GM21786 (cell line): ENCODE measurements at regions not wholly inside any gene's neighbourhood (a gene's known extent, or its start where the extent isn't known, plus 50 kb on each side); places are given as distances from the start of the nearest gene placed in this dataset.
"Not testable (repeated sequence)": the region's sequence is repeated elsewhere in the genome, so short reads cannot be mapped to it uniquely, and the experiment has no call there.

Source experiments
- ATAC-seq: cut with Tn5 transposase; IDR thresholded peaks from one replicate; pipeline ENCODE4 v1.9.1; 2021; ENCODE audit not compliant: unreplicated experiment

DNA sequence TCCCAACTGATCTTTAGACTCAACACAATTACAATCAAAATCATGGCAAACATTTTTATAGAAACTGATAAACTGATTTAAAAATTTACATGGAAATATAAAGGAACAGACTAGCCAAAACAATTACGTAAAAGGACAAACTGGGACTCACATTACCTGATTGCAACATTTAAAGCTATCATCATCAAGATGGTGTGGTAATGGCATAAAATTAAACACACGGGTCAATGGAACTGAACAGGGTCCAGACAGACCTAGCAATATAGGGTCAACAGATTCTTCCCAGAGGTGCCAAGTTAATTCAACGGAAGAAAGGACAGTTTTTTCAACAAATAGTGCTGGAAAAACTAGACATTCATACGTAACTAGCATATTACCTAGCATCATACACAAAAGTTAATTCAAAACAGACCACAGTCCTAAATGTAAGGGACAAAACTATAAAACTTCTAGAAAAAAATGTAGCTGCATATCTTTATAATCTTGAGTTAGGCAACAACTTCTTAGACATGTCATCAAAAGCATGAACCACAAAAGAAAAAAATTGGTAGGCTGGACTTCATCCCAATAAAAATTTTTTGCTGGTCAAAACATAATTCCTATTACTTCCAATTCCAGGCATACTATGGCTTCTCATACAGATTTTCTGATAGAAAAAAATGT is 147.4 kb upstream of the BEND6 start:
- ATAC-seq: no peak

GRCh38 chr6:56806368-56806767 is 148.5 kb upstream of the BEND6 start:
- no peak for ATAC-seq

- ATAC-seq: no peak
These were observed 149.9 kb upstream of the BEND6 start for GRCh38 chr6:56804996-56805395.

- ATAC-seq: no peak
These were observed 151.3 kb upstream of the BEND6 start for GRCh38 chr6:56803594-56803993.

DNA sequence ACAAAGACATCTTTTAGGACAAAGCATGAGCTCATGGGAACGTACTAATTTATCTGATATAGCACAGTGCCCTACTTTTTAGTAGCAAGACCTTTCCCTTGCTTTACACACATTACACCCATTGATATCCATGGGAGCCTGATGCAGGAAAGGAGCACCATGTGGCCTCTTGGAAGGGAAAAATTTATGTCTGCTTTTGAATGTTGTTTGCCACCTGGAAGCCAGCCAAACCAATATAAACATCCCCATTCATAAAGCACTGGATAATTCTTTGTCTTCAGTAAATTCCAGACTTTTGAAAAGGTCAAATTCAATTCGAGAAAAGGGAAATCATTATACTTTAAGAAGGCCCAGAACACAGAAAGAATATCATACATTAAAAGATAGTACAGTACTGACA is 152.3 kb upstream of the BEND6 start:
- no peak for ATAC-seq

GRCh38 chr6:56799989-56800388 is 154.9 kb upstream of the BEND6 start:
- ATAC-seq: no peak

- no peak for ATAC-seq
These were observed 155.5 kb upstream of the DST start for GRCh38 chr6:56798163-56798562.

DNA sequence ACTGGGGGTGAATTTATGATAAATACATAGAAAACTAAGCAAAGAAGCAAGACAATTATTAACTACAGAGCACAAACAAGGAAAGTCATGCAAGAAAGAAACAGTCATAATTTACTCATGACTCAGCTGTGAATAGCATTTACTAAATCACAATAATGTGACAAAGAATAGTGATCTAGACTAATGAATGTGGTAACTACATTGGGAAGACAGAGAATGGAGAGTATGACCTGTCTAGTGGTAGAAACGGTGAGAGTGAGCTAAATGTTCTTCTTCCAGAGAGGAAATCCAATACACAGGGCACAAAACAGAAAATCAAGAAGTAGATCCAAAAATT is 153.5 kb upstream of the DST start:
- peak; percentile 29 for ATAC-seq

DNA sequence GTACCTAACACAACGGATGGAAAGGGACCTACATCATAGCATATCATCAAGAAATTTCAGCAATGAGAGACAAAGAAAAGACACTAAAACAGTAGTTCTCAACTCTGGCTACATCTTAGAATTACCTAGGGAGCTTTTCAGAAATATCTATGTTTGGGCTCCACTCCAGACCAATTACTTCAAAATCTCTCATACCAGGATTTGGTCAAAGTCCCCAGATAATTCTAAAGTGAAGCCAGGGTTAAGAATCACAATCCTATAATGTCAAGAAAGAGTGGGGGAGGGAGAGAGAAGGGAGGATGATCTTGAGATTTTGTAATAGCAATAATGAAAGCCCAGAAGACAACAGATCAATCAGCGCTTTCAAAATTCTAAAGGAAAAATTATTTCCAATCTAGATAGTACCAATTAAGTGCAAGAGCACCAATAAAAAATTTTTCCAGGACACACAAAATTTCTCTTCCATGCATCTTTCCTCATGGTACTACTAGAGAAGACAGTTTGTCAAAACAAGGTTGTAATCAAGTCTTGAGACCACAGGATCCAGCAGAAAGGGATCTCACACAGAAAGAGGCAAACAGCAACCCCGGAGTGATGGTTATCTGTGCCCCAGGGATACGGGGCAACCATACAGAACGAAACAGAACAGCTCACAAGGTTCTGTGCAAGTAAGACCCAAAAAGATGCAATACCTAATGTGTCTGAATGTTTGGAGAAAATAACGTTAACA is 152.9 kb upstream of the DST start:
- no peak for ATAC-seq

GRCh38 chr6:56794421-56794820 is 151.7 kb upstream of the DST start:
- no peak for ATAC-seq

DNA sequence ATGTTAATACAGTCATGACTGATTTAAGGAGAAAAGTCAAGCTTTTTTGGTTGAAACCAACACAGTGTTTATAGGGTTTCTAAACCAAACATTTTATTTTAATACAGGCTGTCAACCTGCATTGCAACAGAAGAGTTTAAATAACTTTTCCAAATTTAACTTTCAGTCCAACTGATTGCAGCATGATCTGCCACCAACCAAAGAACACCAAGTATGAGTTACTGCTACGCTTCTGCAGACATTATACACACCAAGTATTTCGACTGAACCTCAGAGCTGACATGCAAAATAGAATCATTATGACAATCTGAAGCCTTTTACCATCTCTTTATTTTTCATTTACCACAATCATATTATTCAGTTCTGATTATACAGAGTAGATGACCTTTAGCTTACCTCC is 151.2 kb upstream of the DST start:
- no peak for ATAC-seq

- ATAC-seq: peak; percentile 56
These were observed 147.7 kb upstream of the DST start for GRCh38 chr6:56790414-56790813.

GRCh38 chr6:56789879-56790278 is 147.2 kb upstream of the DST start:
- no peak for ATAC-seq

GRCh38 chr6:56789342-56789741 is 146.7 kb upstream of the DST start:
- ATAC-seq: no peak

DNA sequence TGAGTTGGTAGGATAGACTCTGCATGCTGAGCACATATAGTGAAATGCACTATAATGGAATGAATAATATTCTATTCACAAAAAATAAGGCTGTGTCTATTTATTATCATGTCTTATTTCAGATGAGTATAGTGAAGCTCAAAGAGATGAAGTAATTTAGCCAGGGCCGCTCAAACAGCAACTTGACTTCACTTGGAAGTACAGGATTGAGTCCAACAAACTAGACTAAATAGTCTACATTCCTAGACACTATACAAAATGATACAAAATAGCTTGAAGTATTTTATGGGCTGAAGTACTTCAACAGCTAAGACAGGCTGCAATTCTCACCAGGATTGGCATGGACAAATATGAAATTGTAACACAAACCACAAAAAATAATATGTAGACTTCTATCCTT is 144.5 kb upstream of the DST start:
- ATAC-seq: no peak

DNA sequence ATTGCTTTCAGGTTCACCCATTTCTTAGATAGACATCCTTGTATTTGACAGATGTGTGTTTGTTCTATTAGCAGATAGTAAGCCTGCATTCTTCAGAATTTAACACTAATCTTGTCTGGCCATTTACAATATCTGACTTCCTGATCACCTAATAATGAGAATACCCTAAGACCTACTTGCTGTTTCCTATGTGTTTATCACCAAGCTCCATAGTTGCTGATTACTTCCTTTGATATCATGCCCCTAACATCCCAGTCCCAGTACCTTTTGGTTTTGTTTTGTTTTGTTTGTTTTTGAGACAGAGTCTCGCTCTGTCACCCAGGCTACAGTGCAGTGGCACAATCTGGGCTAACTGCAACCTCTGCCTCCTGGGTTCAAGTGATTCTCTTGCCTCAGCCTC is 143.6 kb upstream of the DST start:
- no peak for ATAC-seq

- ATAC-seq: not testable (repeated sequence)
These were observed 142.8 kb upstream of the DST start for GRCh38 chr6:56785536-56785935.

GRCh38 chr6:56780109-56780508 is 137.4 kb upstream of the DST start:
- ATAC-seq: not testable (repeated sequence)

DNA sequence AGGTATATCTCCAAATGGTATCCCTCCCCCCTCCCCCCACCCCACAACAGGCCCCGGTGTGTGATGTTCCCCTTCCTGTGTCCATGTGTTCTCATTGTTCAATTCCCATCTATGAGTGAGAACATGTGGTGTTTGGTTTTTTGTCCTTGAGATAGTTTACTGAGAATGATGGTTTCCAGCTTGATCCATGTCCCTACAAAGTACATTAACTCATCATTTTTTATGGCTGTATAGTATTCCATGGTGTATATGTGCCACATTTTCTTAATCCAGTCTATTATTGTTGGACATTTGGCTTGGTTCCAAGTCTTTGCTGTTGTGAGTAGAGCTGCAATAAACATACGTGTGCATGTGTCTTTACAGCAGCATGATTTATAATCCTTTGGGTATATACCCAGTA is 135.8 kb upstream of the DST start:
- ATAC-seq: not testable (repeated sequence)

GRCh38 chr6:56775498-56776166 is 132.9 kb upstream of the DST start:
- ATAC-seq: no peak

- ATAC-seq: peak; percentile 61
These were observed 130.1 kb upstream of the DST start for GRCh38 chr6:56772737-56773184.

- no peak for ATAC-seq
These were observed 129.4 kb upstream of the DST start for GRCh38 chr6:56771929-56772607.
